Smooth muscle cell (in vitro differentiated cells): ENCODE measurements at regions not wholly inside any gene's neighbourhood (a gene's known extent, or its start where the extent isn't known, plus 50 kb on each side); places are given as distances from the start of the nearest gene placed in this dataset.

Experiments used
- DNase-seq: peaks from one replicate; lab custom pipeline; 2025; ENCODE audit not compliant: unreplicated experiment; lab: John Stamatoyannopoulos, UW
- H2AFZ ChIP-seq: fragments of 200-600 bp; sonication (generic); 2 replicates; pipeline ENCODE4 v1.6.0; 2016; ENCODE audit warnings: antibody characterized with exemption, low read depth, mild to moderate bottlenecking
- H3F3A ChIP-seq: fragments of 200-600 bp; sonication (generic); 2 replicates; pipeline ENCODE4 v1.6.0; 2017; ENCODE audit warnings: antibody characterized with exemption, low read depth
- H3K27ac ChIP-seq: fragments of 200-600 bp; sonication (generic); 2 replicates; pipeline ENCODE4 v1.5.1; 2016; ENCODE audit warnings: low read depth, mild to moderate bottlenecking
- H3K27me3 ChIP-seq: fragments of 200-600 bp; sonication (generic); 2 replicates; pipeline ENCODE4 v1.6.1; 2016; ENCODE audit warnings: low read depth, mild to moderate bottlenecking
- H3K36me3 ChIP-seq: fragments of 200-600 bp; sonication (generic); 2 replicates; pipeline ENCODE4 v1.5.1; 2016; ENCODE audit warnings: low read depth
- H3K4me1 ChIP-seq: fragments of 200-600 bp; sonication (generic); 2 replicates; pipeline ENCODE4 v1.5.1; 2016; ENCODE audit warnings: low read depth
- H3K4me2 ChIP-seq: fragments of 200-600 bp; sonication (generic); 2 replicates; pipeline ENCODE4 v1.6.0; 2016; ENCODE audit warnings: mild to moderate bottlenecking
- H3K4me3 ChIP-seq: fragments of 200-600 bp; sonication (generic); 2 replicates; pipeline ENCODE4 v1.5.1; 2016; ENCODE audit warnings: mild to moderate bottlenecking
- H3K79me2 ChIP-seq: fragments of 200-600 bp; sonication (generic); 2 replicates; pipeline ENCODE4 v1.6.0; 2016; ENCODE audit warnings: low read depth, mild to moderate bottlenecking
- H3K9ac ChIP-seq: fragments of 200-600 bp; sonication (generic); 2 replicates; pipeline ENCODE4 v1.6.0; 2016; ENCODE audit warnings: low read depth
- H3K9me3 ChIP-seq: fragments of 200-600 bp; sonication (generic); replicated peaks from 2 replicates; pipeline ENCODE4 v1.5.1; 2016; ENCODE audit warnings: low read depth
- H4K20me1 ChIP-seq: fragments of 200-600 bp; sonication (generic); 2 replicates; pipeline ENCODE4 v1.6.0; 2016; ENCODE audit warnings: low read depth
- CTCF ChIP-seq: fragments of 200-600 bp; sonication (generic); IDR thresholded peaks from 2 replicates; pipeline ENCODE4 v1.5.1; 2017; ENCODE audit warnings: borderline replicate concordance, mild to moderate bottlenecking, antibody characterized with exemption; ENCODE audit not compliant: insufficient read depth, poor library complexity, severe bottlenecking
- WGBS: methylation state at CpG from one replicate; pipeline ENCODE4 v1.1.7; 2016; ENCODE audit warnings: low lambda C conversion rate; 5-methylcytosine and 5-hydroxymethylcytosine counted together

- Histone ChIP-seq H3K36me3 (no peaks in the 10 kb centered on the region), H3K9ac (no peak overlapping the region), H3K27me3 (peaks cover 7% of the 10 kb centered on the region), H4K20me1 (no peaks in the 10 kb centered on the region), H3K4me2 (no peak overlapping the region), H3K79me2 (no peaks in the 10 kb centered on the region), H3K4me3 (no peak overlapping the region), H2AFZ (no peak overlapping the region), H3K27ac (no peak overlapping the region), H3K4me1 (no peaks in the 10 kb centered on the region), H3K9me3 (no peaks in the 10 kb centered on the region), H3F3A (no peaks in the 10 kb centered on the region)
- no peak for DNase-seq
- WGBS, result 77% methylated on average over 3 of the region's 3 CpGs
- no peak for TF ChIP-seq CTCF
Observed at GRCh38 chr1:181397845-181398244, 85.5 kb upstream of the CACNA1E start.

- H3K9me3 ChIP-seq, result no peaks in the 10 kb centered on the region
- TF ChIP-seq CTCF, result no peak
- H3K79me2 ChIP-seq, result no peaks in the 10 kb centered on the region
- H3K4me3 ChIP-seq, result no peak overlapping the region
- H3K27me3 ChIP-seq, result peaks cover 7% of the 10 kb centered on the region
- H3K4me2 ChIP-seq, result no peak overlapping the region
- no peak overlapping the region for H3K9ac ChIP-seq
- no peaks in the 10 kb centered on the region for H3K36me3 ChIP-seq
- no peaks in the 10 kb centered on the region for H3K4me1 ChIP-seq
- H4K20me1 ChIP-seq, result no peaks in the 10 kb centered on the region
- H3F3A ChIP-seq, result no peaks in the 10 kb centered on the region
- no peak overlapping the region for H3K27ac ChIP-seq
- 92% methylated on average over 4 of the region's 4 CpGs for WGBS
- H2AFZ ChIP-seq, result no peak overlapping the region
- DNase-seq, result no peak
Observed at GRCh38 chr1:181398544-181398943, 84.8 kb upstream of the CACNA1E start.

- H3K27ac ChIP-seq, result no peak overlapping the region
- H3K9me3 ChIP-seq, result no peaks in the 10 kb centered on the region
- H3K4me2 ChIP-seq, result no peak overlapping the region
- no peak overlapping the region for H2AFZ ChIP-seq
- no peaks in the 10 kb centered on the region for H3K4me1 ChIP-seq
- no peaks in the 10 kb centered on the region for H3K36me3 ChIP-seq
- H3K9ac ChIP-seq, result no peak overlapping the region
- WGBS, result 73% methylated on average over 2 of the region's 2 CpGs
- H3F3A ChIP-seq, result no peaks in the 10 kb centered on the region
- no peaks in the 10 kb centered on the region for H3K79me2 ChIP-seq
- TF ChIP-seq CTCF, result no peak
- no peaks in the 10 kb centered on the region for H4K20me1 ChIP-seq
- no peaks in the 10 kb centered on the region for H3K27me3 ChIP-seq
- no peak for DNase-seq
- H3K4me3 ChIP-seq, result no peak overlapping the region
Observed at GRCh38 chr1:181405584-181405983, 77.7 kb upstream of the CACNA1E start.

- Histone ChIP-seq H3K27me3 (no peaks in the 10 kb centered on the region), H3K9me3 (no peaks in the 10 kb centered on the region), H3K4me2 (no peak overlapping the region), H2AFZ (no peak overlapping the region), H3K27ac (no peak overlapping the region), H3K4me3 (no peak overlapping the region), H3K36me3 (no peaks in the 10 kb centered on the region), H3K9ac (no peak overlapping the region), H3K79me2 (no peaks in the 10 kb centered on the region), H3F3A (no peaks in the 10 kb centered on the region), H3K4me1 (no peaks in the 10 kb centered on the region), H4K20me1 (no peaks in the 10 kb centered on the region)
- TF ChIP-seq CTCF, result no peak
- WGBS, result 98% methylated on average over 2 of the region's 2 CpGs
- DNase-seq, result no peak
Observed at GRCh38 chr1:181406989-181407388, 76.3 kb upstream of the CACNA1E start.
